ENCODE measurements at regions not wholly inside any gene's neighbourhood (a gene's known extent, or its start where the extent isn't known, plus 50 kb on each side); places are given as distances from the start of the nearest gene placed in this dataset.

DNA sequence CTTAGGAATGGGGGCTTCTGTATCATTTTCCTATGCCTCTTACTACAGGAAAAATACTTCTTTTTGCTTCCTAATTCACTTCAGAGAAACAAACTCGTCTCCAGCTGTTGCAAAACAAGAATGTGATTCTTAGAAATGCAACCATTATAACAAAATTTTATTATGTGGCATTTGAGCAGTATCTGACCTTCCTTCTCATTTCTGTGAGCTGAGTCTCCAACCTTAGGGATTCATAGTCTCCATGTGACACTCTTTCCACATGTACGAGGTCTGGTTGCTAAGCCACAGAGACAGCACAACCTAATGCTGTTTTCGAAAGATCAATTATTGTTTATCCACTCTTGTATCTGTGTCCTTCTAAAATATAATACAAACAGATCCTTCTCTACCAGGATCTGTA is 75.3 kb upstream of the RGS4 start:
- H3K27ac Mint-ChIP-seq: no peak overlapping the region
- H3K9me3 ChIP-seq (ENCODE audit: control insufficient read depth, low read depth, low read length): no peaks in the 10 kb centered on the region
- no peak overlapping the region for H3K4me3 Mint-ChIP-seq
- H2AK5ac ChIP-seq (ENCODE audit: insufficient read length, low read length): no peak overlapping the region
- H3K79me1 ChIP-seq (ENCODE audit: insufficient read depth, low read depth, low read length, poor library complexity, severe bottlenecking): no peaks in the 10 kb centered on the region
- no peak overlapping the region for H3K27ac ChIP-seq (ENCODE audit: insufficient read length, low read depth, low read length)
- H2BK15ac ChIP-seq (ENCODE audit: low read depth, low read length): no peak overlapping the region
- no peak overlapping the region for H3K9ac ChIP-seq (ENCODE audit: extremely low read depth, insufficient read length, low read length)
- H3K4ac ChIP-seq (ENCODE audit: low read depth, low read length): no peak overlapping the region
- no peak overlapping the region for H3K18ac ChIP-seq (ENCODE audit: insufficient read length, low read depth, low read length)
- WGBS (ENCODE audit: extremely low coverage, insufficient read length, low lambda C conversion rate): no CpG with 5 or more reads among the region's 3 CpGs
- H3K9me3 Mint-ChIP-seq: no peaks in the 10 kb centered on the region
- H3K14ac ChIP-seq (ENCODE audit: insufficient read depth, low read length): no peak overlapping the region
- no peak overlapping the region for H2AFZ ChIP-seq (ENCODE audit: low read length)
- no peak overlapping the region for H2BK12ac ChIP-seq (ENCODE audit: insufficient read length, low read depth, low read length)
- no peak overlapping the region for H4K8ac ChIP-seq (replicated peaks; ENCODE audit: insufficient read length, low read depth, low read length)
- H3T11ph ChIP-seq (ENCODE audit: low read length): no peak overlapping the region
- no peaks in the 10 kb centered on the region for H3K27me3 ChIP-seq (ENCODE audit: insufficient read depth, low read length)
- no peak overlapping the region for H3K23ac ChIP-seq (ENCODE audit: insufficient read length, low read depth, low read length)
- H2BK120ac ChIP-seq (ENCODE audit: low read depth, low read length, poor library complexity, severe bottlenecking): no peak overlapping the region
- no peak overlapping the region for H4K91ac ChIP-seq (ENCODE audit: insufficient read length, low read depth, low read length)
- no peak overlapping the region for H4K5ac ChIP-seq (ENCODE audit: insufficient read length, low read depth, low read length)
- peaks cover 3% of the 10 kb centered on the region; the same call in 1 of the 2 replicates for H3K27me3 Mint-ChIP-seq (ENCODE audit: low read depth)
- H3K4me1 ChIP-seq (ENCODE audit: insufficient read depth, low read length): no peaks in the 10 kb centered on the region
- H2BK20ac ChIP-seq (ENCODE audit: low read depth, low read length, poor library complexity, severe bottlenecking): no peak overlapping the region
- no peak overlapping the region for H3K4me2 ChIP-seq (ENCODE audit: insufficient read depth, insufficient read length, low read length)
- H3K79me2 ChIP-seq (ENCODE audit: insufficient read depth, low read length): no peaks in the 10 kb centered on the region
- no peaks in the 10 kb centered on the region for H3K36me3 Mint-ChIP-seq (ENCODE audit: insufficient read depth in 1 of 3, low read depth in 3 of 3)
- no peak for DNase-seq
- H3K23me2 ChIP-seq (ENCODE audit: insufficient read length, low read depth, low read length, poor library complexity, severe bottlenecking): no peaks in the 10 kb centered on the region
- H2BK5ac ChIP-seq (ENCODE audit: insufficient read length, low read length): no peak overlapping the region
- H3K4me1 Mint-ChIP-seq: no peaks in the 10 kb centered on the region
- no peaks in the 10 kb centered on the region for H4K20me1 ChIP-seq (ENCODE audit: control insufficient read depth, insufficient read depth, insufficient read length)
- no peak overlapping the region for H3K56ac ChIP-seq (ENCODE audit: insufficient read length, low read depth, low read length)
- TF ChIP-seq, protein P1, sequence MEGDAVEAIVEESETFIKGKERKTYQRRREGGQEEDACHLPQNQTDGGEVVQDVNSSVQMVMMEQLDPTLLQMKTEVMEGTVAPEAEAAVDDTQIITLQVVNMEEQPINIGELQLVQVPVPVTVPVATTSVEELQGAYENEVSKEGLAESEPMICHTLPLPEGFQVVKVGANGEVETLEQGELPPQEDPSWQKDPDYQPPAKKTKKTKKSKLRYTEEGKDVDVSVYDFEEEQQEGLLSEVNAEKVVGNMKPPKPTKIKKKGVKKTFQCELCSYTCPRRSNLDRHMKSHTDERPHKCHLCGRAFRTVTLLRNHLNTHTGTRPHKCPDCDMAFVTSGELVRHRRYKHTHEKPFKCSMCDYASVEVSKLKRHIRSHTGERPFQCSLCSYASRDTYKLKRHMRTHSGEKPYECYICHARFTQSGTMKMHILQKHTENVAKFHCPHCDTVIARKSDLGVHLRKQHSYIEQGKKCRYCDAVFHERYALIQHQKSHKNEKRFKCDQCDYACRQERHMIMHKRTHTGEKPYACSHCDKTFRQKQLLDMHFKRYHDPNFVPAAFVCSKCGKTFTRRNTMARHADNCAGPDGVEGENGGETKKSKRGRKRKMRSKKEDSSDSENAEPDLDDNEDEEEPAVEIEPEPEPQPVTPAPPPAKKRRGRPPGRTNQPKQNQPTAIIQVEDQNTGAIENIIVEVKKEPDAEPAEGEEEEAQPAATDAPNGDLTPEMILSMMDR (conservative IDR thresholded peaks at IDR 0.05): no peak

Data from H9 (cell line).